ENCODE measurements at regions not wholly inside any gene's neighbourhood (a gene's known extent, or its start where the extent isn't known, plus 50 kb on each side); places are given as distances from the start of the nearest gene placed in this dataset.
"Not testable (repeated sequence)": the region's sequence is repeated elsewhere in the genome, so short reads cannot be mapped to it uniquely, and the experiment has no call there.

DNA sequence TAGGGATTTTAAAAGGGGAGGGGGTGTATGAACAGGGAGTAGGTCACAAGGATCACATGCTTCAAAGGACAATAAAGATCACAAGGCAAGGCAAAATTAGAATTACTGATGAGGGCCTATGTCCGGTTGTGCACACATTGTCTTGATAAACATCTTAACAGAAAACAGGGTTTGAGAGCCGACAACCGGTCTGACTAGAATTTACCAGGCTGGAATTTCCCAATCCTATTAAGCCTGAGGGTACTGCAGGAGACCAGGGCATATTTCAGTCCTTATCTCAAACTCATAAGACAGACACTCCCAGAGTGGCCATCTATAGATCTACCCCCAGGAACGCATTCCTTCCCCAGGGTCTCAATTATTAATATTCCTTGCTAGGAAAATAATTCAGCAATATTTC is 292.9 kb downstream of the NKX6-1 start:
- DNase-seq (ENCODE audit: low read depth in 1 of 2, low spot score in 2 of 2); H3K4me1 ChIP-seq (replicated peaks); H3K4me3 ChIP-seq; H3K36me3 ChIP-seq; H3K9me3 ChIP-seq (replicated peaks); H3K27ac ChIP-seq; H3K27me3 ChIP-seq (replicated peaks): not testable (repeated sequence)

GRCh38 chr4:84189144-84189543 is 309.9 kb downstream of the NKX6-1 start:
- no peak for DNase-seq (ENCODE audit: low read depth in 1 of 2, low spot score in 2 of 2)
- H3K4me3 ChIP-seq: no peak overlapping the region
- H3K27ac ChIP-seq: no peak overlapping the region
- no peaks in the 10 kb centered on the region for H3K4me1 ChIP-seq (replicated peaks)
- H3K9me3 ChIP-seq (replicated peaks): no peaks in the 10 kb centered on the region
- no peaks in the 10 kb centered on the region for H3K36me3 ChIP-seq
- H3K27me3 ChIP-seq (replicated peaks): no peaks in the 10 kb centered on the region

DNA sequence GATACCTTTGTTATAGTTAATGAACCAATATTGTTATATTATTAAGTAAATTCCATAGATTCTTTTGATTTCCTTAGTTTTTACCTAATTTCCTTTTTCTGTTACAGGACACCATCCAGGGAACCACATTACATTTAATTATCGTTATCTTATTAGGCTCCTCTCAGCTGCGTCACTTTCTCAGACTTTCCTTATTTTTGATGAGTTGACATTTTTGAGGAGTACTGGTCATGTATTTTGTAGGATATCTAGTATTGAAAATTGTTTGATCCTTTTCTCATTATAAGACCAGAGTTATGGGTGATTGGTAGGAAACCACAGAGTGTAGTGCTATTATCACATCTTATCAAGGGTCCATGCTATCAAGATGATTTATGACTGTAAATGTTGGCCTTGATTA is 319.7 kb downstream of the NKX6-1 start:
- Histone ChIP-seq H3K27ac (no peak overlapping the region), H3K4me1 (replicated peaks) (no peaks in the 10 kb centered on the region), H3K9me3 (replicated peaks) (no peaks in the 10 kb centered on the region), H3K4me3 (no peak overlapping the region), H3K36me3 (no peaks in the 10 kb centered on the region), H3K27me3 (replicated peaks) (no peaks in the 10 kb centered on the region)
- DNase-seq (ENCODE audit: low read depth in 1 of 2, low spot score in 2 of 2): no peak

- Histone ChIP-seq H3K36me3 (no peaks in the 10 kb centered on the region), H3K4me3 (no peak overlapping the region), H3K4me1 (replicated peaks) (no peaks in the 10 kb centered on the region), H3K9me3 (replicated peaks) (no peaks in the 10 kb centered on the region), H3K27me3 (replicated peaks) (no peaks in the 10 kb centered on the region), H3K27ac (no peak overlapping the region)
- no peak for DNase-seq (ENCODE audit: low read depth in 1 of 2, low spot score in 2 of 2)
These were observed 321.1 kb downstream of the NKX6-1 start for GRCh38 chr4:84177831-84178542.

GRCh38 chr4:84176016-84176415 is 323.1 kb downstream of the NKX6-1 start:
- Histone ChIP-seq H3K36me3 (no peaks in the 10 kb centered on the region), H3K27me3 (replicated peaks) (no peaks in the 10 kb centered on the region), H3K9me3 (replicated peaks) (no peaks in the 10 kb centered on the region), H3K4me3 (no peak overlapping the region), H3K4me1 (replicated peaks) (no peaks in the 10 kb centered on the region), H3K27ac (no peak overlapping the region)
- DNase-seq (ENCODE audit: low read depth in 1 of 2, low spot score in 2 of 2): no peak

- no peaks in the 10 kb centered on the region for H3K36me3 ChIP-seq
- H3K4me1 ChIP-seq (replicated peaks): no peaks in the 10 kb centered on the region
- H3K9me3 ChIP-seq (replicated peaks): no peaks in the 10 kb centered on the region
- H3K27me3 ChIP-seq (replicated peaks): no peaks in the 10 kb centered on the region
- no peak overlapping the region for H3K4me3 ChIP-seq
- H3K27ac ChIP-seq: no peak overlapping the region
- DNase-seq (ENCODE audit: low read depth in 1 of 2, low spot score in 2 of 2): no peak
These were observed 327.2 kb downstream of the NKX6-1 start for GRCh38 chr4:84171871-84172270.

DNA sequence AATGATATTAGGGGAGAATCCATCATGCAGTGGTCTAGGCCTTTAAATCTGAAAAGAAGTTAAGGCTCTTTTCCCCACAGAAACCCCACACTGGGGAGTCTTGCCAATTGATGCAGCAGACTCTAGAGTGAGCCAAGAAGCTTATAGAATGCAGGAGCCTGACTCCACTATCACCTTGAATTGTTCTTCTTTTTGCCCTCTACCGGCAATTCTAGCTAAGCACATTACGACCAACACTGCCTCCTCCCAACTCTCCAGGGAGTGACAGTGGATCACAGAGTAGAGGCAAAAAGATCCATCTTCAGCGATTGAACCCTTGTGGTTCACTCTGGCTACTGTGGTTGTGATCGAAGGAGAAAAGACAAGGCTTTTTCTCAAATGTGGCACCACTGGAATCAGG is 331.5 kb downstream of the NKX6-1 start:
- Histone ChIP-seq H3K36me3 (no peaks in the 10 kb centered on the region), H3K4me3 (no peak overlapping the region), H3K27me3 (replicated peaks) (no peaks in the 10 kb centered on the region), H3K9me3 (replicated peaks) (no peaks in the 10 kb centered on the region), H3K27ac (no peak overlapping the region), H3K4me1 (replicated peaks) (no peaks in the 10 kb centered on the region)
- no peak for DNase-seq (ENCODE audit: low read depth in 1 of 2, low spot score in 2 of 2)

- Histone ChIP-seq H3K36me3 (no peaks in the 10 kb centered on the region), H3K4me3 (no peak overlapping the region), H3K27me3 (replicated peaks) (no peaks in the 10 kb centered on the region), H3K27ac (no peak overlapping the region), H3K9me3 (replicated peaks) (no peaks in the 10 kb centered on the region), H3K4me1 (replicated peaks) (no peaks in the 10 kb centered on the region)
- no peak for DNase-seq (ENCODE audit: low read depth in 1 of 2, low spot score in 2 of 2)
These were observed 332.0 kb downstream of the NKX6-1 start for GRCh38 chr4:84167093-84167492.

DNA sequence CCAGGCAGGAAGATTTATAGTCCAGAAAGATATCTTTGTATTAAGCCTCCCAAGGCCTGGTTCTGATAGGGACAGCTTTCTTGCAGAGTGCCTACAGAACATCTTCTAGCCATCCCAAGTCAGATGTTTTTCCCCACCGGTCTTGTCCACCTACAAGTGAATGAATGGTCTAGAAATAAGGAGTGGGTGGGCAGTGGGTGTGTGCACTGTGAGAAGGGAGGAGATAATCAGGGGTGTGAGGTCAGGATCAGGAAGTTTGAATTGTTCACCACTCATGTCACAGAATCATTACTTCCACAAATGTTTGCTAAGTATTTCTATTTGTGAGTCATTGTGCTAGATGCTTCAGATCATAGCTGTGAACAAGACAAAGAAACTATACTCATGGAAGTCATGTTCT is 332.6 kb downstream of the NKX6-1 start:
- H3K4me1 ChIP-seq (replicated peaks): no peaks in the 10 kb centered on the region
- H3K9me3 ChIP-seq (replicated peaks): no peaks in the 10 kb centered on the region
- DNase-seq (ENCODE audit: low read depth in 1 of 2, low spot score in 2 of 2): no peak
- no peaks in the 10 kb centered on the region for H3K36me3 ChIP-seq
- H3K27ac ChIP-seq: no peak overlapping the region
- H3K4me3 ChIP-seq: no peak overlapping the region
- H3K27me3 ChIP-seq (replicated peaks): no peaks in the 10 kb centered on the region

- Histone ChIP-seq H3K27ac (no peak overlapping the region), H3K4me3 (no peak overlapping the region), H3K36me3 (no peaks in the 10 kb centered on the region), H3K4me1 (replicated peaks) (no peaks in the 10 kb centered on the region), H3K9me3 (replicated peaks) (no peaks in the 10 kb centered on the region), H3K27me3 (replicated peaks) (peaks cover 3% of the 10 kb centered on the region; the same call in 1 of the 2 replicates)
- DNase-seq (ENCODE audit: low read depth in 1 of 2, low spot score in 2 of 2): no peak
These were observed 334.9 kb downstream of the NKX6-1 start for GRCh38 chr4:84164201-84164600.

- Histone ChIP-seq H3K27ac (no peak overlapping the region), H3K4me1 (replicated peaks) (no peaks in the 10 kb centered on the region), H3K36me3 (no peaks in the 10 kb centered on the region), H3K9me3 (replicated peaks) (no peaks in the 10 kb centered on the region), H3K4me3 (no peak overlapping the region), H3K27me3 (replicated peaks) (peaks cover 4% of the 10 kb centered on the region; the same call in 1 of the 2 replicates)
- DNase-seq (ENCODE audit: low read depth in 1 of 2, low spot score in 2 of 2): no peak
These were observed 339.3 kb downstream of the NKX6-1 start for GRCh38 chr4:84159762-84160161.

DNA sequence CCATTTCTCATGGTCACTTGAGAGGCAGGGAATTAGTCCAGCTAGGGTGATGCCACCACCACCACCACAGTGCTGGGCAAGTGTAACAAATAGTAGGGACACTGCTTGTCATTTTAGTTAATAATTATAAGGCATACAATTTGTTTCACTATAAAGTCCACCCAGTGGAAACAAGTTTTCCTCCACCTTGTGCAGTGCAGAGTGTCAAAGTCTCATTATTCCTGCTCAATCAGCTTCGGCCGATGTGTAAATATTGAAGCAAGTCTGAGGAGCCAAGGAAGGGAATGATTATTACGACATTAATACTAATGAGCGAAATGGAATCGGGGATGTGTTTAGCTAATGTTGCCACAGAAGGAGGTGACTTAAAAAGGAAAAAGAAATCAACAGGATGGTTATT is 340.4 kb downstream of the NKX6-1 start:
- peaks cover 4% of the 10 kb centered on the region; the same call in 1 of the 2 replicates for H3K27me3 ChIP-seq (replicated peaks)
- no peak overlapping the region for H3K27ac ChIP-seq
- no peak overlapping the region for H3K4me3 ChIP-seq
- H3K4me1 ChIP-seq (replicated peaks): no peaks in the 10 kb centered on the region
- no peaks in the 10 kb centered on the region for H3K36me3 ChIP-seq
- DNase-seq (ENCODE audit: low read depth in 1 of 2, low spot score in 2 of 2): no peak
- H3K9me3 ChIP-seq (replicated peaks): no peaks in the 10 kb centered on the region

GRCh38 chr4:84151574-84151973 is 347.5 kb downstream of the NKX6-1 start:
- H3K27me3 ChIP-seq (replicated peaks): no peaks in the 10 kb centered on the region
- no peak overlapping the region for H3K27ac ChIP-seq
- no peaks in the 10 kb centered on the region for H3K9me3 ChIP-seq (replicated peaks)
- no peaks in the 10 kb centered on the region for H3K36me3 ChIP-seq
- no peak for DNase-seq (ENCODE audit: low read depth in 1 of 2, low spot score in 2 of 2)
- no peak overlapping the region for H3K4me3 ChIP-seq
- H3K4me1 ChIP-seq (replicated peaks): no peaks in the 10 kb centered on the region

GRCh38 chr4:84150177-84150576 is 348.9 kb downstream of the NKX6-1 start:
- Histone ChIP-seq H3K9me3 (replicated peaks) (no peaks in the 10 kb centered on the region), H3K4me1 (replicated peaks) (no peaks in the 10 kb centered on the region), H3K36me3 (no peaks in the 10 kb centered on the region), H3K27ac (no peak overlapping the region), H3K4me3 (no peak overlapping the region), H3K27me3 (replicated peaks) (0 out of 2 replicates have a peak, but pooled peaks cover 2% of the 10 kb centered on the region)
- no peak for DNase-seq (ENCODE audit: low read depth in 1 of 2, low spot score in 2 of 2)

GRCh38 chr4:84147831-84148230 is 351.3 kb downstream of the NKX6-1 start:
- no peak overlapping the region for H3K27ac ChIP-seq
- no peaks in the 10 kb centered on the region for H3K36me3 ChIP-seq
- H3K9me3 ChIP-seq (replicated peaks): no peaks in the 10 kb centered on the region
- H3K27me3 ChIP-seq (replicated peaks): 0 out of 2 replicates have a peak, but pooled peaks cover 2% of the 10 kb centered on the region
- H3K4me3 ChIP-seq: no peak overlapping the region
- no peak for DNase-seq (ENCODE audit: low read depth in 1 of 2, low spot score in 2 of 2)
- H3K4me1 ChIP-seq (replicated peaks): no peaks in the 10 kb centered on the region

All from SJSA1 (cell line).